Stimulated activated CD8-positive, alpha-beta memory T cell treated with anti-CD3 and anti-CD28 coated beads, Interleukin-4, amount 100 ng/mL, for 1 hour (primary cell): ENCODE measurements at regions not wholly inside any gene's neighbourhood (a gene's known extent, or its start where the extent isn't known, plus 50 kb on each side); places are given as distances from the start of the nearest gene placed in this dataset.
"Not testable (repeated sequence)": the region's sequence is repeated elsewhere in the genome, so short reads cannot be mapped to it uniquely, and the experiment has no call there.

Experiments
- DNase-seq, 2 donors: peaks; one replicate each; pipeline ENCODE4 v3.0.0-alpha.2; 2020; ENCODE audit warnings: low read depth in 2 of 2, low spot score in 1 of 2

DNA sequence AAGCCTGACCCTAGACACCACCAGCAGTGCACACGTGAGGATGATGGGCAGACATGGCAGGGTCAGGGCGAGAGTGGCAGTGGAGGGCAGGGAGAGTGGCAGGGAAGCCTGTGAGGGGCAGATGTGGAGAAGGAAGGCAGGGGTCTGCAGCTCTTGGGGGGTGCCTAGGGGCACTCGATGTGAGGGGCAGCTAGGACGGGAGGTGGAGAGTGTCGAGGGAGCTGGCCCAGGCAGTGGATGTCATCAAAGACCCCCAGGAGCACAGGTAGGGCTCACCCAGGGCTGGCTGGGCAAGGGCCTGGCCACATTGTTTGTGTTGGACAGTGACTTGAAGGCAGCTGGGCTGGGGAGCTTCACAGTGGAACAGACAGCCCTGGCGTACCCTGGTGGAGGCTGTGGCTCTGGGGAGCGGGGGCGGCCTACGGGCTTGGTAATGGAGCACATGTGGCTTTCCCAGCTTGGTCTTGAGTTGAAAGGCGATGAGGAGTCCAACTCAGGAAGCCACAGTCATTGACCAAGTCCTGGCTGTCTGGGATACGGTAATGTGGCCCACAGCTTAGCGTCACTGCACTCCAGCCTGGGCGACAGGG lies 87.1 kb downstream of the RTP5 start:
- no peak for DNase-seq

DNA sequence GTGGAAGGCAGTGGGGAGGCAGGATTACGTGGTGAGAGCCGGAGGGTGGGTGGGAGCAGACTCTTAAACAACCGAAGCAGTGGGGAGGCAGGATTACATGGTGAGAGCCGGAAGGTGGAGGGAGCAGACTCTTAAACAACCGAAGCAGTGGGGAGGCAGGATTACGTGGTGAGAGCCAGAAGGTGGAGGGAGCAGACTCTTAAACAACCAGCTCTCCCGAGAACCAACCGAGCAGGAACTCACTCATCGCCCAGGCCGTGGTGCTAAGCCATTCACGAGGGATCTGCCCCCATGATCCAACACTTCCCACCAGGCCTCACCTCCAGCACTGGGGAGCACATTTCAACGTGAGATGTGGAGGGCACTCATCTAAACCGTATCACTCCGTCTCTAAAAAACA lies 87.7 kb downstream of the RTP5 start:
- DNase-seq = no peak

- no peak for DNase-seq
Observed at GRCh38 chr2:241958818-241959545, 89.5 kb downstream of the RTP5 start.

- no peak for DNase-seq
Observed at GRCh38 chr2:241959751-241960269, 90.3 kb downstream of the RTP5 start.

DNA sequence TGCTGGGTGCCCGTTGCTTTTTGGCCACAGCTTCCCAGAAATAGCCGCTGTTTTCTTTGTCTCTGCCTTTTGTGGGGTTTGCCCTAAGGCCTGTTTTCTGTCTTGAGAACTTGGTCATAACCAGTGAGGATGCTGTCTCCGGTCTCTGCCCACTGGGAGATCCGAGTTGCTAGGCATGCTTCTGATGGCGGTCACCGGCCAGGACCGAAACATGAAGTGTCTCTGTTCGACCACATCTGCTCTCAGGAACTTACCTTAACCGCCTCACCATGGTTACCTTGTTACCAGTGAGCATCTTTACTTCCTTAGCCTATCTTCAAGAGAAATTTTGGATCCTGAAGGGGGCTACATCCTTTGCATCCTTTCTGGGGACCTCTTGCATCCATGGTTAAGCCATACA lies 91.9 kb downstream of the RTP5 start:
- no peak for DNase-seq

DNA sequence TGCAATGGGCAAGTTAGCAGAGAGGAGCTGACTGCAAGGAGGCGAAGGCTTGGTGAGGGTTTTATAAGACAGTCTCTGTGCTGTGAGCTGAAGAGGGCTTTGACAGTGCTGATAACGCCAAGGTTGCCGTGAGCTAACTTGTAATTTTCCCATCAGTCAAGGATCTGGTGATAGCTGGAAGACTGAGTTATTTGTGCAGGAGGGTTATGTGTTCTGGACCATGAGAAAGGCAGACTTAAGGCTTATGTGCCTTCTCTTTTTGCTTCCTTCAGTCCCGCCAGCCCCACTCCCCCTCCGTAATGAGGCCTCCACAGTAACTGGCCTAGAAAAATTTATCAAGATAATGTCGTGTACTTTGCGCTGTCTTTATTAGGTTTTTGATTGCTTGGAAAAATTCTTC lies 94.6 kb downstream of the RTP5 start:
- no peak for DNase-seq

DNA sequence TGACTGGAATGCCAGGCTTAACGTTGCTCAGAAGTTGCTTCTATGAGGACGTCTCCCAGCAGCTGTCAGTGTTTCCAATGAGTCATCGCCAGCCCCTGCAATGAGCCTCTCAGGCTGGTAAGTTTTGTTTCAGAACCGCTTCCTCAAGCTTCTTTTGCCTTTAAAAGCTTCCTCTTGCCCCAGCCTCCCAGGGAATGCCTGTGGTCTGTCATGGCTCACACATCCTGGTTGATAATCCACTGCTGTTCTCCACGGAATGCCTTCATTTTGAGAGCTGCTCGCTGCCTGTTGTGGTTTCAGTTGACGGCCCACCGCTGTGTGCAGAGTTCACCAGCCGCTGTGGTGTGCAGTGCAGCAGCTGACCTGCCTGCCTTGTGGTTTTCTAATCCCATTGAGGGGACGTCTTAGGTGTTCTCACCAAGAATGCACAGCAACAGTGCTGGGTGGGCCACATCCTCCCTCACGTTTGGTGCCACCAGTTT lies 96.4 kb downstream of the RTP5 start:
- DNase-seq = peak; percentile 42 to 46

DNA sequence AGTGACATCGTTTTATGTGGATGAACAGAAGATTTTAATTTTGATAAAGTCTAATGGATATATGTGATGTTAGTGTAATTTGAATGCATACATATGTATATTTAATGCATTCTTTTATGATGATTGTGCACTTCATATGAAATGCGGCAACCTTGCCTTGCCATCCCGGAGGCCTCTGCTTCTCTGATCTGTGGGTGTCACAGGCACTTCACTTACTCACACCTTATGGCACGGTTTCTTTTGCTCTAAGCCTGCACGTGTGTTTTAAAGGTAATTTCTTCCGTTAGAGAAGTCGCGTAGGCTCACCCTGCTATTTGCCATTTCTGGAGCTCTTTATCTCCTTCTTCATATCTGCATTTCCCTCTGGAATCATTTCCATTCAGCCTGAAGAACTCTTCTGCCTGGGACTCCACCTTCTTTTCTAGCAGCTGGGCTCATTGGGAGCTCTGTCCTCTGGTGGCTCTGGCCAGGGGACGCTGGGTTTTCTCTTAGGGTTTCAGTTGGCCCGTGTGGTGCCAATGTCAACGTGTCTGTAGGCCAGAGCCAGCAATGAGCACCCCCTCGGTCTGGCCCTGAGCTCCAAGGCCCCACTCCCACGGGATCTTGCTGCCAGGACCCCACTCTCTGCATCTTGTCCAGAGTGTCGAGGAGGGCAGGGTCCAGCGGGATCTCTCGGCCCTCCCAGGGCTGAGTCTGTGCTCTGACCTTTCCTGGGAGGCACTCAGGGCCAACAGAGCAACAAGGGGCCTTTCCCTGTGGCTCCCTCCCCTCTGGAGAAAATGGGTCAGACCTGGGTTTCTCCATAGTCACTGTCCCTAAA lies 97.3 kb downstream of the RTP5 start:
- DNase-seq = no peak

- no peak for DNase-seq
Observed at GRCh38 chr2:241967467-241968144, 98.1 kb downstream of the RTP5 start.

- DNase-seq = no peak
Observed at GRCh38 chr2:241968417-241968816, 98.9 kb downstream of the RTP5 start.

DNA sequence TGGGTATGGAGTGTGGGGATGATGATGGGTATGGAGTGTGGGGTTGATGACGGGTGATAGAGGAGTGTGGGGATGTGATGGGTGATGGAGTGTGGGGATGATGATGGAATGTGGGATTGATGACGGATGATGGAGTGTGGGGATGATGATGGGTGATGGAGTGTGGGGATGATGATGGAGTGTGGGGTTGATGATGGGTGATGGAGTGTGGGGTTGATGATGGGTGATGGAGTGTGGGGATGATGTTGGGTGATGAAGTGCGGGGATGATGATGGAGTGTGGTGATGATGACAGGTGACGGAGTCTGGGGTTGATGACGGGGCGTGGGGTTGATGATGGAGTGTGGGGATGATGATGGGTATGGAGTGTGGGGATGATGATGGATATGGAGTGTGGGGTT lies 99.7 kb downstream of the RTP5 start:
- DNase-seq = not testable (repeated sequence)

DNA sequence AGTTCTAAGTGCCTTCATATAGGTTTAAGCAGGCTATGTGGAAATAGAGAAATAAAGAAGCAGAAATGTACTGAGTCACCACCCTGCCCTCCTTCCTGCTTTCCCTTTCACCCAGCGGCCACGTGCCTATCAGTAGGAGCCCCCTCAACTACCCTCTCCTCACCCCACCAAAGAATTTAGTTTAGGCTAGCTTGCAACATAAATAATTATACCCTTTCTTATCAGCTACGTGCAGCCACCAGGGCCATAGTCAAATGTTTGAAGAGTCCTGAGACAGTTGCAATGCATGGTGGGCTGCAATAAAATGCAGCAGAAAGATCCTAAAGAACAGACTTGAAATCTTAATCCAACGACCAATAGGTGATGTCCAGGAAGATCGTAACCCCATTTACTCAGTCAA lies 101.2 kb downstream of the RTP5 start:
- DNase-seq = no peak

GRCh38 chr2:241974096-241974495 lies 104.6 kb downstream of the RTP5 start:
- DNase-seq = no peak

DNA sequence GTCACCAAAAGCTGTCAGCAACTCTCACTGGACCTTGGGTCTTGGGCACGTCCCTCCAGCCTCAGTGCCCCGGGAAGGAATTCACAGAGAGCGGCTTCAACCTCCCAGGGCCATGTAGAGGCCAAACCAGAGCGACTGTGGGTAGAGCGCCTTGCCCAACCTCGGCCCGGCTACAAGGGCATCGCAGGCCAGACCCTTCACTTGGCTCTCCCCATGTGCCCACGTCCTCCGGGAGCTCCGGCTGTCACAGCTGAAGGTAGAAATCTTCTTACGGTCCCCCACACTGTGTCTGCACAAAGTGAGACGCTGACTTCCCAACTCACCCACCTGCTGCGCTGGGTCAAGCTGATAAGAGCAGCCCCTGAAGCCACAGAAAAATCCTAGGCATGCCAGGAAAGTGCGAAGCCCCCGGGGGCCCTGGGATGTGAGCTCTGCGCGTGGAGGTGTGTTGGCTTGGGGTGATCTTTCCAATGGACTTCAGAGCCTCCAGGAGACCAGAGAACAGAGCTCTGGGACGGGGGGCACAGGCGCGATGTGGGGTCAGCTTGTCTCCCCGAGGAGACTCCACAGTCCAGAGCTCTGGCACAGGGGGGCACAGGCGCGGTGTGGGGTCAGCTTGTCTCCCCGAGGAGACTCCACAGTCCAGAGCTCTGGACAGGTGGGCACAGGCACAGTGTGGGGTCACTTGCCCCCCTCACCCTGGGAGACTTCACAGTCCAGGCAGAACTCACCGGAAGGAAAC lies 105.5 kb downstream of the RTP5 start:
- DNase-seq = no peak

DNA sequence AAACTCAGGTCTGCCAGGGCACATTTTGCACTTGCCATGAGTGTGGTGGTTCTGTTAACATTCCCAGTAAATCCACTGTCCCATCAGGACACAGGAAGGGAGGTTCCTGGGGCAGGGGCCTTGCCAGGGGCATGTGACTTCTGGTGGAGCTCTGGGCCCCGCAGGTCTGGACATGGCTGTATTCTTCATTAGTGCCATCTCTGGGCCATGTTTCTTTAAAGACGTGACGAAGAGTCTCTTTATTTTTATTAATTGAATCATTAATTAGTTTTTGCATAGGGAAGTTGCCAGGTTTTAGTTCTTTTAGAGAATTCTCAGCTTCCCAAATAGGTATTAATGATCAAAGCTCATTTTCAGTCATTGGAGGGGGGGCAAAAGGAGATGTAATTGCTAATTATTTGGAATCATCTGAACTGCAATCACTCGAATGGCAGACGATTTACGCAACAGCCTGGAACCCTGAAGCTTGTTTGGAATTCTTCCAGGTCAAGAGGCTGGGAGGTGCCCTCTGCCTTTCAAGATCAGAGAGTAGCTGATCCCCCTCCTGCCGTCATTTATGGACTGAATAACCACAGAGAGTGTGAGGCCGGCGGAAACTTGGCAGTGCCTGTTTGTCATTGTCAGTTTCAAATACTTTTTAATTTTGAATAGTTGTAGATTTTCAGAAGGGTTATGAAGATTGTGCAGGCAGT lies 106.2 kb downstream of the RTP5 start:
- DNase-seq = no peak

DNA sequence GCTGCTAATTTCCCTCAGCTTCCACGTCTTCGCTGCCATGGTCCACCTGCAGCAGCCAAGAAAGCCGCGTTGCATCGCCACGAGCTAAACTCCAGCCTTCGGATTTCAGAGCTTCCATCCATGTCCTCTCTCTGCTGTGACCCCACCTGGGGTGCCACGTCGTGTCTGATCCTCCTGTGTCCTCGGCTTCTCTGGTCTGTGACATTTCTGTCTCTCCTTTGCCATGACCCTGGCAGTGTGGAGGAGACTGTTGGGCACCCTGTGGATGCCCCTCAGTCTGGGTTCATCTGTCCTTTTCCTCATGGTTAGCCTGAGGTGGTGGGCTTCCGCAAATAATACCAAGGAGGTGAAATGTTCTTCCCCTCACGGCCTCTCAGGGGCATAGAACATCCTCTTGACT lies 106.8 kb downstream of the RTP5 start:
- DNase-seq = no peak

DNA sequence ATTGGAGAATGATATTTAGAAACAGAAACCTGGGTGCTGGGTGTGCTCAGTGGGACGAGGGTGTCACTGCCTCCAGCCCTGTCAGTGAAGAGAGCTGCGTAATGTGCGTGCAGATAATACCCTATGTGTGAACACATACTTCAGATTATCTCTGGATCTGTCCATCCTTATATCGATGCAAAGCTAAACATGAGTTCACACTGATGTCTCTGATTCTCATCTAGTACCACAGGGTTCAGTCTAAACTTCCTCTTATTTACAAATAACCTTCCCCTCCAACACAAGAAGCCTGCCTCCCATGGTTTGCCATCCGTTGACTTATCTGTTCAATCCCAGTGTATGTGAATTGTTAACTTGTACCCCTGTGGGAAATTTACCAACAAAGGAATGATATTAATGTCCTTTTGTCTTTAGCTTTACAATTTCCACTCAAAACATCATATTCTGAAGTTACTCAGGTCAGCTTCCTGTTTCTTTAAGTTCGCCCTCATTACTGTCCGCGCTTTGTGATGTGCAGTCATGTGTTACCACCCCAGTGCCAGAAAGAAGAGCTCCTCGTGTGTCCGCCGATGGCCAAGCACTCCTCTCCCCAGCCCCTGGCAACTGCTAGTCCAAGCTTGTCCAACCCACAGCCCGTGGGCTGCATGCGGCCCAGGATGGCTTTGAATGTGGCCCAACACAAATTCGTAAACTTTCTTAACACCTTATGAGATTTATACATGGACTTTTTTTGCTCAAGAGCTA lies 108.2 kb downstream of the RTP5 start:
- DNase-seq = no peak

DNA sequence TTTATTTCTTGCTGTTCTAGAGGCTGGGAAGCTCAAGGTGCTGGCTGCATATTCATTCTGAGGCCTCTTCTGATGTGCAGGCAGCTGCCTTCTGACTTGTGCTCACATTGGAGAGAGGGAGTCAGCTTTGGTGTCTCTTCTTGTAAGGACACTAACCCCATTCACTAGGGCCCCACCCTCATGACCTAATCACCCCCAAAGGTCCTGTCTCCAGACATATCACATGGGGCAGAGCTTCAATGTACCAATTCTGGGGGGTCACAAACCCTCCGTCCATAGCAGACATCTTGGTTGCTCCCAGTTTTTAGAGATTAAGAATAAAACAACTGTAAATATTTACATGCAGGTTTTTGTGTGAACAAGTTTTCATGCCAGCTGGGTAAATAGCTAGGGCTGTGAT lies 109.1 kb downstream of the RTP5 start:
- no peak for DNase-seq

- DNase-seq = no peak
Observed at GRCh38 chr2:241980193-241980592, 110.7 kb downstream of the RTP5 start.
